ENCODE measurements at regions not wholly inside any gene's neighbourhood (a gene's known extent, or its start where the extent isn't known, plus 50 kb on each side); places are given as distances from the start of the nearest gene placed in this dataset.

- TF ChIP-seq CTCF (conservative IDR thresholded peaks at IDR 0.05; ENCODE audit: low read depth, low read length) (no peak), MAZ (IDR thresholded peaks at IDR 0.05; ENCODE audit: borderline replicate concordance, low read depth, low read length) (no peak), RFX5 (IDR thresholded peaks at IDR 0.05; ENCODE audit: low read depth, low read length) (no peak), MXI1 (IDR thresholded peaks at IDR 0.05; ENCODE audit: borderline replicate concordance, low read depth, low read length) (no peak), USF2 (IDR thresholded peaks at IDR 0.05; ENCODE audit: low read depth, low read length) (no peak), FOS (IDR thresholded peaks at IDR 0.05; ENCODE audit: low read depth, low read length) (no peak), POLR2A (IDR thresholded peaks at IDR 0.05; ENCODE audit: low read depth, low read length) (no peak), MAFK (IDR thresholded peaks at IDR 0.05; ENCODE audit: low read depth, low read length) (no peak), CEBPB (IDR thresholded peaks at IDR 0.05; ENCODE audit: low read depth, low read length) (no peak), ELK1 (IDR thresholded peaks at IDR 0.05; ENCODE audit: borderline replicate concordance, low read depth, low read length) (no peak), RCOR1 (IDR thresholded peaks at IDR 0.05; ENCODE audit: insufficient replicate concordance, low read length) (no peak), NFE2L2 (IDR thresholded peaks at IDR 0.05; ENCODE audit: low read depth, low read length) (no peak)
Observed at GRCh38 chr2:116810645-116811044, 1003.8 kb upstream of the DDX18 start.
